ENCODE measurements at regions not wholly inside any gene's neighbourhood (a gene's known extent, or its start where the extent isn't known, plus 50 kb on each side); places are given as distances from the start of the nearest gene placed in this dataset.

DNA sequence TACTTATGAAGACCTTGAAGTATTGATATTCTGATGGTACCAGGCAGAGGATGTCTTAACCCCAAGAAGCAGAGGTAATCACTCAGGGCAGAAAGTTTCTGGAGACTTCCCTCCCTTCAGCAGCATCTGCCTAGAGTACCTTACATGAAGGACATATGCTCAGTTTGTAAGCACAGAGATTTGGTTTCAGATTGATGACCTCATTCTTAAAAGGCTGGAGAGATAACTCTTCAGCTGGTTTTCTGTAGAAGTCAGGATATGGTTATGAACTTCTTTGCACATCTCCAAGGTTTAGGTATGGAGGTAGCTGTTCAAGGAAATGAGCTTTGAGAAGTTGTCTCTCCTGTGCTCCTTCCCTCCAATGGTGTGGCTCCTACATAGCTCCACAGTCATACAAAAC is 148.7 kb downstream of the HHIPL2 start (continued):
- no peak for TF ChIP-seq ISL1 (CRISPR knock-in tag; IDR thresholded peaks at IDR 0.05)
- no peak for TF ChIP-seq RARB (CRISPR knock-in tag; IDR thresholded peaks at IDR 0.05)
- TF ChIP-seq, protein P1, sequence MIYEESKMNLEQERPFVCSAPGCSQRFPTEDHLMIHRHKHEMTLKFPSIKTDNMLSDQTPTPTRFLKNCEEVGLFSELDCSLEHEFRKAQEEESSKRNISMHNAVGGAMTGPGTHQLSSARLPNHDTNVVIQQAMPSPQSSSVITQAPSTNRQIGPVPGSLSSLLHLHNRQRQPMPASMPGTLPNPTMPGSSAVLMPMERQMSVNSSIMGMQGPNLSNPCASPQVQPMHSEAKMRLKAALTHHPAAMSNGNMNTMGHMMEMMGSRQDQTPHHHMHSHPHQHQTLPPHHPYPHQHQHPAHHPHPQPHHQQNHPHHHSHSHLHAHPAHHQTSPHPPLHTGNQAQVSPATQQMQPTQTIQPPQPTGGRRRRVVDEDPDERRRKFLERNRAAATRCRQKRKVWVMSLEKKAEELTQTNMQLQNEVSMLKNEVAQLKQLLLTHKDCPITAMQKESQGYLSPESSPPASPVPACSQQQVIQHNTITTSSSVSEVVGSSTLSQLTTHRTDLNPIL (CRISPR knock-in tag; IDR thresholded peaks at IDR 0.05; ENCODE audit: low read depth), result no peak
- TF ChIP-seq, protein P2, sequence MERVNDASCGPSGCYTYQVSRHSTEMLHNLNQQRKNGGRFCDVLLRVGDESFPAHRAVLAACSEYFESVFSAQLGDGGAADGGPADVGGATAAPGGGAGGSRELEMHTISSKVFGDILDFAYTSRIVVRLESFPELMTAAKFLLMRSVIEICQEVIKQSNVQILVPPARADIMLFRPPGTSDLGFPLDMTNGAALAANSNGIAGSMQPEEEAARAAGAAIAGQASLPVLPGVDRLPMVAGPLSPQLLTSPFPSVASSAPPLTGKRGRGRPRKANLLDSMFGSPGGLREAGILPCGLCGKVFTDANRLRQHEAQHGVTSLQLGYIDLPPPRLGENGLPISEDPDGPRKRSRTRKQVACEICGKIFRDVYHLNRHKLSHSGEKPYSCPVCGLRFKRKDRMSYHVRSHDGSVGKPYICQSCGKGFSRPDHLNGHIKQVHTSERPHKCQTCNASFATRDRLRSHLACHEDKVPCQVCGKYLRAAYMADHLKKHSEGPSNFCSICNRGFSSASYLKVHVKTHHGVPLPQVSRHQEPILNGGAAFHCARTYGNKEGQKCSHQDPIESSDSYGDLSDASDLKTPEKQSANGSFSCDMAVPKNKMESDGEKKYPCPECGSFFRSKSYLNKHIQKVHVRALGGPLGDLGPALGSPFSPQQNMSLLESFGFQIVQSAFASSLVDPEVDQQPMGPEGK (CRISPR knock-in tag; IDR thresholded peaks at IDR 0.05; ENCODE audit: borderline replicate concordance), result no peak
- TF ChIP-seq, protein P3, sequence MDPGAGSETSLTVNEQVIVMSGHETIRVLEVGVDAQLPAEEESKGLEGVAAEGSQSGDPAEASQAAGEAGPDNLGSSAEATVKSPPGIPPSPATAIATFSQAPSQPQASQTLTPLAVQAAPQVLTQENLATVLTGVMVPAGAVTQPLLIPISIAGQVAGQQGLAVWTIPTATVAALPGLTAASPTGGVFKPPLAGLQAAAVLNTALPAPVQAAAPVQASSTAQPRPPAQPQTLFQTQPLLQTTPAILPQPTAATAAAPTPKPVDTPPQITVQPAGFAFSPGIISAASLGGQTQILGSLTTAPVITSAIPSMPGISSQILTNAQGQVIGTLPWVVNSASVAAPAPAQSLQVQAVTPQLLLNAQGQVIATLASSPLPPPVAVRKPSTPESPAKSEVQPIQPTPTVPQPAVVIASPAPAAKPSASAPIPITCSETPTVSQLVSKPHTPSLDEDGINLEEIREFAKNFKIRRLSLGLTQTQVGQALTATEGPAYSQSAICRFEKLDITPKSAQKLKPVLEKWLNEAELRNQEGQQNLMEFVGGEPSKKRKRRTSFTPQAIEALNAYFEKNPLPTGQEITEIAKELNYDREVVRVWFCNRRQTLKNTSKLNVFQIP (CRISPR knock-in tag; IDR thresholded peaks at IDR 0.05; ENCODE audit: borderline replicate concordance, low read depth), result no peak
- TF ChIP-seq BACH2 (CRISPR knock-in tag; IDR thresholded peaks at IDR 0.05; ENCODE audit: borderline replicate concordance), result no peak
- no peak for TF ChIP-seq ESRRG (CRISPR knock-in tag; IDR thresholded peaks at IDR 0.05)

DNA sequence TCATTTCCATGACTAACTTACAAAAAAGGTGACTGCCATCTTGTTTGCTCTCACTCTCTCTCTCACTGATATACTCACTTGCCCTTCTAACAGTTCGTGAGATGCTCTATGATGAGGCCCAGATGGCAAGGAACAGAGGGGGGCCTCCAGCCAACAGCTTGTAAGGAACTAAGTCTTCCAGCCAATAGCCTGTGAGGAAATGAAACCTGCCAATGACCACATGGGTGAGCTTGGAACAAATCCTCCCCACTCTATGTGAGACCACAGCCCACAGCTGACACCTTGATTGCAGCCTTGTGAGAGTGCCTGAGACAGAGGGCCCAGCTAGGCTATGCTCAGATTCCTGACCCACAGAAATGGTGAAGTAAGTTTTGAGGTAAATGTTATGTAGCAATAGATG is 153.7 kb downstream of the HHIPL2 start:
- TF ChIP-seq RARB (CRISPR knock-in tag; IDR thresholded peaks at IDR 0.05), result no peak
- TF ChIP-seq, protein P4, sequence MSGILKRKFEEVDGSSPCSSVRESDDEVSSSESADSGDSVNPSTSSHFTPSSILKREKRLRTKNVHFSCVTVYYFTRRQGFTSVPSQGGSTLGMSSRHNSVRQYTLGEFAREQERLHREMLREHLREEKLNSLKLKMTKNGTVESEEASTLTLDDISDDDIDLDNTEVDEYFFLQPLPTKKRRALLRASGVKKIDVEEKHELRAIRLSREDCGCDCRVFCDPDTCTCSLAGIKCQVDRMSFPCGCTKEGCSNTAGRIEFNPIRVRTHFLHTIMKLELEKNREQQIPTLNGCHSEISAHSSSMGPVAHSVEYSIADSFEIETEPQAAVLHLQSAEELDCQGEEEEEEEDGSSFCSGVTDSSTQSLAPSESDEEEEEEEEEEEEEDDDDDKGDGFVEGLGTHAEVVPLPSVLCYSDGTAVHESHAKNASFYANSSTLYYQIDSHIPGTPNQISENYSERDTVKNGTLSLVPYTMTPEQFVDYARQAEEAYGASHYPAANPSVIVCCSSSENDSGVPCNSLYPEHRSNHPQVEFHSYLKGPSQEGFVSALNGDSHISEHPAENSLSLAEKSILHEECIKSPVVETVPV (CRISPR knock-in tag; IDR thresholded peaks at IDR 0.05), result no peak
- no peak for TF ChIP-seq ZNF565 (CRISPR knock-in tag; conservative IDR thresholded peaks at IDR 0.05; ENCODE audit: low read depth)
- no peak for TF ChIP-seq OSR1 (CRISPR knock-in tag; IDR thresholded peaks at IDR 0.05)
- TF ChIP-seq, protein P3 (CRISPR knock-in tag; IDR thresholded peaks at IDR 0.05; ENCODE audit: borderline replicate concordance, low read depth), result no peak
- no peak for TF ChIP-seq SNAI2 (CRISPR knock-in tag; IDR thresholded peaks at IDR 0.05)
- no peak for TF ChIP-seq GLIS3 (CRISPR knock-in tag; IDR thresholded peaks at IDR 0.05)
- no peak for TF ChIP-seq ESRRG (CRISPR knock-in tag; IDR thresholded peaks at IDR 0.05)
- no peak for TF ChIP-seq TOX (CRISPR knock-in tag; IDR thresholded peaks at IDR 0.05; ENCODE audit: borderline replicate concordance)
- TF ChIP-seq, protein P2 (CRISPR knock-in tag; IDR thresholded peaks at IDR 0.05; ENCODE audit: borderline replicate concordance), result no peak
- TF ChIP-seq, protein P1 (CRISPR knock-in tag; IDR thresholded peaks at IDR 0.05; ENCODE audit: low read depth), result no peak
- TF ChIP-seq, protein P5, sequence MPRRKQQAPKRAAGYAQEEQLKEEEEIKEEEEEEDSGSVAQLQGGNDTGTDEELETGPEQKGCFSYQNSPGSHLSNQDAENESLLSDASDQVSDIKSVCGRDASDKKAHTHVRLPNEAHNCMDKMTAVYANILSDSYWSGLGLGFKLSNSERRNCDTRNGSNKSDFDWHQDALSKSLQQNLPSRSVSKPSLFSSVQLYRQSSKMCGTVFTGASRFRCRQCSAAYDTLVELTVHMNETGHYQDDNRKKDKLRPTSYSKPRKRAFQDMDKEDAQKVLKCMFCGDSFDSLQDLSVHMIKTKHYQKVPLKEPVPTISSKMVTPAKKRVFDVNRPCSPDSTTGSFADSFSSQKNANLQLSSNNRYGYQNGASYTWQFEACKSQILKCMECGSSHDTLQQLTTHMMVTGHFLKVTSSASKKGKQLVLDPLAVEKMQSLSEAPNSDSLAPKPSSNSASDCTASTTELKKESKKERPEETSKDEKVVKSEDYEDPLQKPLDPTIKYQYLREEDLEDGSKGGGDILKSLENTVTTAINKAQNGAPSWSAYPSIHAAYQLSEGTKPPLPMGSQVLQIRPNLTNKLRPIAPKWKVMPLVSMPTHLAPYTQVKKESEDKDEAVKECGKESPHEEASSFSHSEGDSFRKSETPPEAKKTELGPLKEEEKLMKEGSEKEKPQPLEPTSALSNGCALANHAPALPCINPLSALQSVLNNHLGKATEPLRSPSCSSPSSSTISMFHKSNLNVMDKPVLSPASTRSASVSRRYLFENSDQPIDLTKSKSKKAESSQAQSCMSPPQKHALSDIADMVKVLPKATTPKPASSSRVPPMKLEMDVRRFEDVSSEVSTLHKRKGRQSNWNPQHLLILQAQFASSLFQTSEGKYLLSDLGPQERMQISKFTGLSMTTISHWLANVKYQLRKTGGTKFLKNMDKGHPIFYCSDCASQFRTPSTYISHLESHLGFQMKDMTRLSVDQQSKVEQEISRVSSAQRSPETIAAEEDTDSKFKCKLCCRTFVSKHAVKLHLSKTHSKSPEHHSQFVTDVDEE (CRISPR knock-in tag; IDR thresholded peaks at IDR 0.05), result no peak
- TF ChIP-seq ZC3H10 (CRISPR knock-in tag; IDR thresholded peaks at IDR 0.05), result no peak
- no peak for ATAC-seq

Measured in SK-N-SH treated with all-trans-retinoic acid at 6 μM for 48 hours (cell line).